Osteoblast (primary cell): ENCODE measurements at regions not wholly inside any gene's neighbourhood (a gene's known extent, or its start where the extent isn't known, plus 50 kb on each side); places are given as distances from the start of the nearest gene placed in this dataset.

Source experiments
- DNase-seq: peaks from one replicate; pipeline ENCODE4 v3.0.0; 2011; ENCODE audit warnings: low spot score, mixed read lengths; ENCODE audit not compliant: insufficient read length; ENCODE audit errors: missing footprints
- H2AFZ ChIP-seq: 2 replicates; pipeline ENCODE4 v1.6.0; 2011; ENCODE audit warnings: mild to moderate bottlenecking, low read length
- H3K27ac ChIP-seq: 2 replicates; pipeline ENCODE4 v1.5.1; 2011; ENCODE audit warnings: mild to moderate bottlenecking, low read depth, low read length, moderate library complexity
- H3K27me3 ChIP-seq: 2 replicates; pipeline ENCODE4 v1.6.0; 2012; ENCODE audit warnings: mild to moderate bottlenecking, control low read depth, inconsistent platforms, low read length, moderate library complexity; ENCODE audit not compliant: insufficient read depth
- H3K36me3 ChIP-seq: 2 replicates; pipeline ENCODE4 v1.5.1; 2011; ENCODE audit warnings: mild to moderate bottlenecking, low read length, control low read depth, moderate library complexity; ENCODE audit not compliant: insufficient read depth
- H3K4me1 ChIP-seq: 2 replicates; pipeline ENCODE4 v1.5.1; 2011; ENCODE audit warnings: mild to moderate bottlenecking, low read length, control low read depth, moderate library complexity; ENCODE audit not compliant: insufficient read depth
- H3K4me2 ChIP-seq: 2 replicates; pipeline ENCODE4 v1.6.0; 2011; ENCODE audit warnings: mild to moderate bottlenecking, low read length; ENCODE audit not compliant: insufficient read depth
- H3K4me3 ChIP-seq: fragments of 200-600 bp; sonication (generic); 3 replicates; pipeline ENCODE4 v1.5.1; 2012; ENCODE audit warnings: mild to moderate bottlenecking, low read length, inconsistent platforms; ENCODE audit not compliant: insufficient read depth
- H3K79me2 ChIP-seq: 2 replicates; pipeline ENCODE4 v1.6.0; 2012; ENCODE audit warnings: mild to moderate bottlenecking, low read length, control low read depth, inconsistent platforms; ENCODE audit not compliant: insufficient read depth
- H3K9me3 ChIP-seq: 2 replicates; pipeline ENCODE4 v1.5.1; 2011; ENCODE audit warnings: low read depth, low read length, control low read depth
- H4K20me1 ChIP-seq: 2 replicates; pipeline ENCODE4 v1.6.0; 2012; ENCODE audit warnings: mild to moderate bottlenecking, low read length, control low read depth; ENCODE audit not compliant: insufficient read depth
- CTCF ChIP-seq: IDR thresholded peaks from 2 replicates; pipeline ENCODE4 v1.5.1; 2011; ENCODE audit warnings: mild to moderate bottlenecking, low read depth, low read length, moderate library complexity; ENCODE audit errors: extremely low read depth

GRCh38 chr11:104618954-104619353, 279.3 kb downstream of the CASP12 start:
- H3K27me3 ChIP-seq: no peaks in the 10 kb centered on the region

GRCh38 chr11:104614961-104615360, 283.3 kb downstream of the CASP12 start:
- Histone ChIP-seq H3K36me3 (no peaks in the 10 kb centered on the region), H3K4me2 (no peak overlapping the region), H3K27ac (no peak overlapping the region), H2AFZ (no peak overlapping the region), H3K4me3 (no peak overlapping the region), H3K4me1 (no peaks in the 10 kb centered on the region), H3K27me3 (no peaks in the 10 kb centered on the region), H3K9me3 (no peaks in the 10 kb centered on the region), H3K79me2 (no peaks in the 10 kb centered on the region), H4K20me1 (no peaks in the 10 kb centered on the region)
- no peak for DNase-seq
- no peak for TF ChIP-seq CTCF

More at GRCh38 chr11:104618954-104619353, 279.3 kb downstream of the CASP12 start:
- no peak for TF ChIP-seq CTCF
- no peak for DNase-seq
- Histone ChIP-seq H3K9me3 (no peaks in the 10 kb centered on the region), H3K27ac (no peak overlapping the region), H3K4me3 (no peak overlapping the region), H3K4me1 (peaks cover 4% of the 10 kb centered on the region), H3K4me2 (no peak overlapping the region), H2AFZ (no peak overlapping the region), H3K79me2 (no peaks in the 10 kb centered on the region), H4K20me1 (no peaks in the 10 kb centered on the region), H3K36me3 (no peaks in the 10 kb centered on the region)

- Histone ChIP-seq H3K4me3 (no peak overlapping the region), H3K36me3 (no peaks in the 10 kb centered on the region), H3K79me2 (no peaks in the 10 kb centered on the region), H3K9me3 (no peaks in the 10 kb centered on the region), H3K27ac (no peak overlapping the region), H3K4me2 (no peak overlapping the region), H4K20me1 (no peaks in the 10 kb centered on the region), H2AFZ (no peak overlapping the region), H3K27me3 (no peaks in the 10 kb centered on the region), H3K4me1 (no peaks in the 10 kb centered on the region)
- no peak for DNase-seq
- no peak for TF ChIP-seq CTCF
Observed at GRCh38 chr11:104614117-104614680, 284.1 kb downstream of the CASP12 start.

GRCh38 chr11:104610635-104611034, 287.6 kb downstream of the CASP12 start:
- H3K9me3 ChIP-seq: no peaks in the 10 kb centered on the region
- H3K36me3 ChIP-seq: no peaks in the 10 kb centered on the region
- no peak for DNase-seq
- no peak overlapping the region for H3K4me3 ChIP-seq
- H3K4me2 ChIP-seq: no peak overlapping the region
- no peaks in the 10 kb centered on the region for H4K20me1 ChIP-seq
- no peaks in the 10 kb centered on the region for H3K79me2 ChIP-seq
- no peaks in the 10 kb centered on the region for H3K4me1 ChIP-seq
- H3K27ac ChIP-seq: no peak overlapping the region
- no peak overlapping the region for H2AFZ ChIP-seq
- no peak for TF ChIP-seq CTCF
- H3K27me3 ChIP-seq: no peaks in the 10 kb centered on the region
